Astrocyte of the spinal cord (primary cell): ENCODE measurements at regions not wholly inside any gene's neighbourhood (a gene's known extent, or its start where the extent isn't known, plus 50 kb on each side); places are given as distances from the start of the nearest gene placed in this dataset.

ENCODE experiments used
- DNase-seq: peaks from one replicate; pipeline ENCODE4 v3.0.0; 2011; ENCODE audit warnings: low read depth, low spot score
- H3K4me3 ChIP-seq: 2 replicates; pipeline ENCODE4 v1.5.1; 2011; ENCODE audit warnings: low read depth, mild to moderate bottlenecking, low read length, moderate library complexity
- in situ Hi-C: cut with HindIII; loops from 2 replicates; pipeline ENCODE4 v1.10.0; 2017; ENCODE audit warnings: low sequenced_read_pairs
- TF ChIP-seq, protein P1 (sequence below): IDR thresholded peaks from 2 replicates; pipeline ENCODE4 v1.5.1; 2012; ENCODE audit warnings: low read depth, mild to moderate bottlenecking, low read length, inconsistent platforms

- no peak overlapping the region for H3K4me3 ChIP-seq
- DNase-seq, result no peak
- in situ Hi-C loops, result no loop called here
- TF ChIP-seq, protein P1, sequence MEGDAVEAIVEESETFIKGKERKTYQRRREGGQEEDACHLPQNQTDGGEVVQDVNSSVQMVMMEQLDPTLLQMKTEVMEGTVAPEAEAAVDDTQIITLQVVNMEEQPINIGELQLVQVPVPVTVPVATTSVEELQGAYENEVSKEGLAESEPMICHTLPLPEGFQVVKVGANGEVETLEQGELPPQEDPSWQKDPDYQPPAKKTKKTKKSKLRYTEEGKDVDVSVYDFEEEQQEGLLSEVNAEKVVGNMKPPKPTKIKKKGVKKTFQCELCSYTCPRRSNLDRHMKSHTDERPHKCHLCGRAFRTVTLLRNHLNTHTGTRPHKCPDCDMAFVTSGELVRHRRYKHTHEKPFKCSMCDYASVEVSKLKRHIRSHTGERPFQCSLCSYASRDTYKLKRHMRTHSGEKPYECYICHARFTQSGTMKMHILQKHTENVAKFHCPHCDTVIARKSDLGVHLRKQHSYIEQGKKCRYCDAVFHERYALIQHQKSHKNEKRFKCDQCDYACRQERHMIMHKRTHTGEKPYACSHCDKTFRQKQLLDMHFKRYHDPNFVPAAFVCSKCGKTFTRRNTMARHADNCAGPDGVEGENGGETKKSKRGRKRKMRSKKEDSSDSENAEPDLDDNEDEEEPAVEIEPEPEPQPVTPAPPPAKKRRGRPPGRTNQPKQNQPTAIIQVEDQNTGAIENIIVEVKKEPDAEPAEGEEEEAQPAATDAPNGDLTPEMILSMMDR, result no peak
Measured at GRCh38 chr22:26985931-26986782, 328.8 kb downstream of the MIAT start.

DNA sequence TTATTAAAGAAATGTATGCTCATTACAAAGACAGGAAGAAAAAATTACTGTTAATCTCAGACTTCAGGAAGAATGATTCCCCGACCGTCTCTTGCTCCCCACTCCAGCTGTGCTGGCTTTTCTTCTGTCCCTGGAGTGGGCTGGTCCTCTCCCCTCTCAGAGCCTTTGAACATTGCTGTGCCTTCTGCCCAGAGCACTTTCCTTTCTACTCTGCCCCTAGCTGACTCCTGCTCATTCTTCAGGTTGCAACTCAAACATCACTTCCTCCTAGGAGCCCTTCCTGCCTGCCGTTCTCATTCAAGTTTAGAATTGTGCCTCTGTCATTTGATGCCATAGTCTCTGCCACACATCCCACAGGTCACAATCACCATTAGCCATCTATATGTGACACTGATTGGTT is 329.5 kb downstream of the MIAT start:
- no peak overlapping the region for H3K4me3 ChIP-seq
- DNase-seq, result no peak
- in situ Hi-C loops, result no loop called here
- TF ChIP-seq, protein P1, result no peak

GRCh38 chr22:26990503-26991189 is 333.3 kb downstream of the MIAT start:
- H3K4me3 ChIP-seq, result no peak overlapping the region
- TF ChIP-seq, protein P1, result no peak
- in situ Hi-C loops, result no loop called here
- no peak for DNase-seq

- no peak for DNase-seq
- in situ Hi-C loops, result no loop called here
- no peak overlapping the region for H3K4me3 ChIP-seq
- TF ChIP-seq, protein P1, result no peak
Measured at GRCh38 chr22:26992556-26992955, 335.2 kb downstream of the MIAT start.

DNA sequence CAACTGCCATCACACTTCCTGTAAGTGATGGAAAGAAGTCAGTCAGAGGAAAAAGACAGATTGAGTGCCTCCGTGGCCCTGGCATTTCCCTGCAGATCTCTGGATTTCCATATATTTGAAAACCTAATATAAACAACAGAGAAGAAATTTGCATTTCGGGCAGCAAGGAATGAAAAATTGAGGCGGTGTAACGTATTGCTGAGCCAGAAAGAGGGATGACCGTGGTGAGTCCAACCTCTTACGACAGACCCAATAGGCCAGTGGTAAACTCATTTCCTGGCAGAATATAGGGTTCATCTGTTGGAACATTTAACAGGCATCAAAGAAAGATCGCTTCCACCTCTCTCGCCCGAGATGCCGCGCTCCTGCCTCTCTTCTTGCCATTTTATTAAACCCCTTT is 336.5 kb downstream of the MIAT start:
- TF ChIP-seq, protein P1, result no peak
- in situ Hi-C loops, result no loop called here
- H3K4me3 ChIP-seq, result no peak overlapping the region
- DNase-seq, result no peak

DNA sequence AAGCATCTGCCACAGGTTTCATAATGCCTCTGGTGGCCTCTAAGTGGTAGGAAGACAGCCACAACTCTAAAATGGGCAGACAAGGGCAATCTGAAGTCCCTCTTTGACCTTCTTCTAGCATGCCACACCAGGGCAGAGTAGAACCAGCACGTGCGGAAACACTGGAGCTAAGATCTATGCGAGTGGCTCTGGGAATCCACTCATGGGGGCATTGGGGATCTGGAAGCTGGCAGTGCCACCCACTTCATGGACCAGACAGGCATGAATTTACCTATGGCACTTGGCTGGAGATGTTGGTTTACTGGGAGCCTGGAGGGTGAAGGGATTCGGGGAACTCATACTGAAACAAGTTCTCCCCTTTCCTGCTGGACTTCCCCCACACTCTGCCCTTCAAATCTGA is 337.4 kb downstream of the MIAT start:
- in situ Hi-C loops, result no loop called here
- TF ChIP-seq, protein P1, result no peak
- no peak overlapping the region for H3K4me3 ChIP-seq
- DNase-seq, result no peak
